T-cell (primary cell): ENCODE measurements at regions not wholly inside any gene's neighbourhood (a gene's known extent, or its start where the extent isn't known, plus 50 kb on each side); places are given as distances from the start of the nearest gene placed in this dataset.
A peak's percentile ranks its signal among the peaks of the same experiment; 100 is the strongest.

Experiments
- ATAC-seq, 4 experiments: fragments of 200-7000 bp in 3 of 4; fragments of 150-1000 bp in 1 of 4; cut with Tn5 transposase; replicated peaks in 1 of 4; 1 replicate in 3 of 4; 2 replicates in 1 of 4; pipeline ENCODE4 v1.10.0; 2021; ENCODE audit warnings: moderate library complexity in 3 of 4, mild to moderate bottlenecking in 2 of 4, moderate number of reproducible peaks in 1 of 4
- CTCF ChIA-PET, 2 donors: fragments of 300-600 bp; sonication (Branson Sonifier 250); formaldehyde crosslinking; loops; one replicate each; lab custom pipeline; 2022; ENCODE audit warnings: antibody characterized with exemption in 2 of 2; lab: Charles Lee
- POLR2A ChIA-PET, 2 donors: fragments of 300-600 bp; sonication (Branson Sonifier 250); formaldehyde crosslinking; loops; one replicate each; lab custom pipeline; 2022; ENCODE audit warnings: antibody characterized with exemption in 2 of 2; lab: Charles Lee
- DNase-seq, 35 experiments: peaks; one replicate each; pipeline versions ENCODE4 v3.0.0 to v3.0.0-alpha.2; 2013 to 2023
- H3K27ac ChIP-seq: one replicate; pipeline ENCODE4 v1.5.1; 2013; ENCODE audit warnings: low read length
- H3K27me3 ChIP-seq, 2 experiments: replicated peaks in 1 of 2; 1 replicate in 1 of 2; 2 replicates in 1 of 2; pipeline versions ENCODE4 v1.6.1 to v1.7.0; 2013; ENCODE audit warnings: low read length in 1 of 2, mixed read lengths in 1 of 2; ENCODE audit not compliant: control insufficient read depth in 2 of 2, insufficient read depth in 2 of 2; ENCODE audit errors: extremely low read depth in 1 of 2
- H3K36me3 ChIP-seq, 2 donors: 1 replicate in 1 of 2; 2 replicates in 1 of 2; pipeline versions ENCODE4 v1.6.1 to v1.7.0; 2013; ENCODE audit warnings: low read length in 1 of 2; ENCODE audit not compliant: control insufficient read depth in 2 of 2, insufficient read depth in 1 of 2; ENCODE audit errors: extremely low read depth in 1 of 2
- H3K4me1 ChIP-seq, 2 experiments: 1 replicate in 1 of 2; 2 replicates in 1 of 2; pipeline versions ENCODE4 v1.6.1 to v1.7.0; 2013; ENCODE audit warnings: low read length in 2 of 2, mixed read lengths in 1 of 2; ENCODE audit not compliant: insufficient read depth in 2 of 2, control insufficient read depth in 1 of 2; ENCODE audit errors: extremely low read depth in 1 of 2
- H3K4me3 ChIP-seq, 2 donors: 1 replicate in 1 of 2; 2 replicates in 1 of 2; pipeline versions ENCODE4 v1.5.1 to v1.7.0; 2013; ENCODE audit warnings: mild to moderate bottlenecking in 2 of 2, low read length in 1 of 2, moderate library complexity in 1 of 2; ENCODE audit not compliant: control insufficient read depth in 1 of 2; ENCODE audit errors: extremely low read depth in 1 of 2
- H3K9me3 ChIP-seq: 2 replicates; pipeline ENCODE4 v1.7.0; 2013
- H3K27ac Mint-ChIP-seq, 2 donors: one replicate each; pipeline ENCODE4 v1.8.0; 2020 to 2021; ENCODE audit warnings: mild to moderate bottlenecking in 2 of 2, mixed read lengths in 2 of 2
- H3K27me3 Mint-ChIP-seq, 2 donors: one replicate each; pipeline ENCODE4 v1.8.0; 2021 to 2022; ENCODE audit warnings: mixed read lengths in 2 of 2
- H3K36me3 Mint-ChIP-seq: one replicate; pipeline ENCODE4 v1.8.0; 2021; ENCODE audit warnings: mixed read lengths
- H3K4me1 Mint-ChIP-seq, 3 donors: one replicate each; pipeline ENCODE4 v1.8.0; 2020 to 2022; ENCODE audit warnings: mixed read lengths in 3 of 3, mild to moderate bottlenecking in 1 of 3
- H3K4me3 Mint-ChIP-seq, 3 donors: one replicate each; pipeline ENCODE4 v1.8.0; 2020 to 2022; ENCODE audit warnings: mild to moderate bottlenecking in 3 of 3, mixed read lengths in 3 of 3, moderate library complexity in 3 of 3
- H3K9me3 Mint-ChIP-seq, 3 donors: one replicate each; pipeline ENCODE4 v1.8.0; 2020 to 2022; ENCODE audit warnings: mixed read lengths in 3 of 3
- WGBS: methylation state at CpG from one replicate; pipeline ENCODE4 v1.1.5; 2013; ENCODE audit warnings: missing lambda C conversion rate; ENCODE audit not compliant: insufficient coverage; 5-methylcytosine and 5-hydroxymethylcytosine counted together

- no peaks in the 10 kb centered on the region for H3K27me3 Mint-ChIP-seq
- H3K4me3 Mint-ChIP-seq = peak overlapping the region; percentile 72 to 82 (median 80)
- peak; percentile 38 to 88 (median 74) for DNase-seq
- H3K36me3 Mint-ChIP-seq = peaks cover 3% of the 10 kb centered on the region
- peaks cover 63 to 70% (median 70%) of the 10 kb centered on the region in 3 donors for H3K4me1 Mint-ChIP-seq
- WGBS = 0% methylated on average over 2 of the region's 4 CpGs
- no peaks in the 10 kb centered on the region for H3K9me3 Mint-ChIP-seq
- Histone ChIP-seq H3K27me3 (no peaks in the 10 kb centered on the region), H3K27ac (peak overlapping the region; percentile 86), H3K9me3 (no peaks in the 10 kb centered on the region), H3K36me3 (no peaks in the 10 kb centered on the region), H3K4me3 (peak overlapping the region; percentile 28 to 32), H3K4me1 (peaks cover 25 to 47% of the 10 kb centered on the region in 2 experiments)
- ATAC-seq = peak; percentile 97 to 98 (median 98)
- POLR2A ChIA-PET = interaction anchor here in 1 of 2 donors (0.5 kb wide), 1 partner anchor 1372 kb away, joined by 6 read pairs; the partner anchor contains the start of genes AASDHPPT and KBTBD3
- CTCF ChIA-PET = interaction anchor here (0.6 kb wide), 2 partner anchors 9 kb away, joined by 3 read pairs; no protein-coding TSS in a partner anchor
- H3K27ac Mint-ChIP-seq = peak overlapping the region; percentile 99 to 100
Measured at GRCh38 chr11:104705490-104706190, 192.6 kb downstream of the CASP12 start.

DNA sequence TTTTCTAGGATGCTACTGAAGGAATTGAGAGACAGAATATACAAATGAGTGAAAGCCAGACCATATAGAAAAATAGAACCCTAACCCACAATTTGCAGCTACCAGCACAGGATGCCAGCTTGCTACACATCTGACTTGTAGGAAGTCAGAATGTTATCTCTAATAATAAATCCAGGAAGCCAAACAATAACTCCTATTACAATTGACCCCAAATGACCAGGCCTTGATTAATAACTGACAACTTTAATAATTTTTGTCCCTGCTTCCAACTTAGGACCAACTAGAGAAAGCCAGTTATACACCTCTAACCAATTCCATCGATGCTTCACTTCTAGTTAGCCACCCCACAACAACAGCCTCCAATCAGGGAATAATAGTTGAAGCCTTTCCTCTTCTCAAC, 193.4 kb downstream of the CASP12 start:
- ChIA-PET CTCF (no interaction called here), POLR2A (no interaction called here)
- ATAC-seq (no peak), DNase-seq (peak in 1 of 35 experiments; percentile 14)
- H3K9me3 ChIP-seq = no peaks in the 10 kb centered on the region
- no peak overlapping the region for H3K4me3 ChIP-seq
- Mint-ChIP-seq H3K27me3 (no peaks in the 10 kb centered on the region), H3K4me3 (peak overlapping the region; percentile 72 to 82 (median 80)), H3K27ac (peak overlapping the region; percentile 99 to 100), H3K9me3 (no peaks in the 10 kb centered on the region), H3K36me3 (peaks cover 3% of the 10 kb centered on the region), H3K4me1 (peaks cover 66 to 73% (median 71%) of the 10 kb centered on the region in 3 donors)
- 0% methylated on average over 1 of the region's 1 CpG for WGBS
- no peaks in the 10 kb centered on the region for H3K27me3 ChIP-seq
- H3K27ac ChIP-seq = peak overlapping the region; percentile 86
- no peaks in the 10 kb centered on the region for H3K36me3 ChIP-seq
- H3K4me1 ChIP-seq = peaks cover 25 to 53% of the 10 kb centered on the region in 2 experiments

DNA sequence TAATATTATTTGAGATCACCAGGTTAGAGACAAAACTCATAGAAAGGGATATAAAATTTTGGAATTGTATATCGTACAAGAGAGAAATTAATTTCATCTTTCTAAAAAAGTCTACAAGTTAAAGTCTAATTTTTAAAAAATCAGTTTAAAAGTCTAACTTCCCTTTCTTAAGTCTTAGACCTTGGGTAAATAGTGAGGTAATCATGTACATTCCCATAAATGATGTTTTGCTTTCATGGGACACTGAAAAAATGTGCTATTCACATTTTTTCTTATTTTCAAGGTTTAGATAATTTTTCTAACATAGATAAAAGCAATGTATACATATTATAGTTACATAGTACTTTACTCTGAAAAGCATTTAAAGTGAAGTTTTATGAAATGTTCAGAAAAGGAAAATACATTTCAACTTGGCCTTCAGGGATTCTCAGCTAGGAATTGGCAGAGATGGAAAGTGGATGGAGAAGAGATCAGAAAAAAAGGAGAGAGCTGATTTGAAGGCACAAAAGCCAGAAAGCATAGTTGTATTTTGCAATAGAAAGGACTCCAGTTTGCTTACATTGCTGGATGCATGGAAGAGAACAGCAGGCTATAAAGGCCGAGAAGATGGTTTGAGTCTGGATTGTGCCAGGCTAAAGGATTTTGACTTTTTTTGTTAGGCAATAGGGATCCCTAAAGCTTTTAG, 194.0 kb downstream of the CASP12 start:
- H3K9me3 ChIP-seq = no peaks in the 10 kb centered on the region
- Mint-ChIP-seq H3K9me3 (no peaks in the 10 kb centered on the region), H3K27ac (peak overlapping the region; percentile 99 to 100), H3K4me1 (peaks cover 60 to 67% (median 66%) of the 10 kb centered on the region in 3 donors), H3K36me3 (peaks cover 3% of the 10 kb centered on the region), H3K4me3 (peak overlapping the region in 2 of 3 donors; percentile 72 to 82), H3K27me3 (no peaks in the 10 kb centered on the region)
- peaks cover 25 to 53% of the 10 kb centered on the region in 2 experiments for H3K4me1 ChIP-seq
- ATAC-seq = no peak
- 80% methylated on average over 1 of the region's 2 CpGs for WGBS
- no peak overlapping the region for H3K4me3 ChIP-seq
- CTCF ChIA-PET = no interaction called here
- H3K27ac ChIP-seq = peak overlapping the region; percentile 86
- no peaks in the 10 kb centered on the region for H3K27me3 ChIP-seq
- H3K36me3 ChIP-seq = no peaks in the 10 kb centered on the region
- POLR2A ChIA-PET = no interaction called here
- no peak for DNase-seq

DNA sequence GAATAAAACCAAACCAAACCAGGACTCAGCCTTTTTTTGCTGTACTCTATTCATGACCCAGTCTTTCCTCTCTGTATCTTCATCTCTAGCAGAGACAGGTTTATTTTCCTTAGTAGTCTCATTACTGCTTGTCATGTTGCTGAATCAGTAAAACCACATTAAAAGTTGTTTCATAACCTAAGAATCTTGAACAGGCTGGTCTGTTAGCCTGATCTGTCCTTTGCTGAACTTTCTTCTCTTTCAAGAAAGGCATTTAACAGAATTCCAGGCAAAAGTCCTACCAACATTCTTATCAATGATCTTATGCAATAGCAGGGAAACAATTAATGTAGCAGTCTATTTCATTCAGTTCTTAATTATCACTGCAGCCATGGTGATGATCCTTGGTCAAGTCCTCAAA, 197.7 kb downstream of the CASP12 start:
- Histone ChIP-seq H3K4me1 (peaks cover 15 to 29% of the 10 kb centered on the region in 2 experiments), H3K9me3 (no peaks in the 10 kb centered on the region), H3K27ac (no peak overlapping the region), H3K36me3 (no peaks in the 10 kb centered on the region), H3K4me3 (no peak overlapping the region), H3K27me3 (no peaks in the 10 kb centered on the region)
- H3K9me3 Mint-ChIP-seq = no peaks in the 10 kb centered on the region
- POLR2A ChIA-PET = interaction anchor here in 1 of 2 donors (0.5 to 0.6 kb wide), 2 partner anchors 15 to 168 kb away, joined by 4 to 5 read pairs; no protein-coding TSS in a partner anchor
- CTCF ChIA-PET = interaction anchor here in 1 of 2 donors (0.5 to 1.1 kb wide), 2 partner anchors 8 to 218 kb away, joined by 3 to 7 read pairs; no protein-coding TSS in a partner anchor
- peak overlapping the region; percentile 81 to 86 for H3K27ac Mint-ChIP-seq
- H3K4me1 Mint-ChIP-seq = peaks cover 37 to 42% (median 40%) of the 10 kb centered on the region in 3 donors
- ATAC-seq (peak; percentile 54 to 85 (median 74)), DNase-seq (peak in 1 of 35 experiments; percentile 28)
- H3K27me3 Mint-ChIP-seq = no peaks in the 10 kb centered on the region
- peaks cover 3% of the 10 kb centered on the region for H3K36me3 Mint-ChIP-seq
- peak overlapping the region in 1 of 3 donors; percentile 40 for H3K4me3 Mint-ChIP-seq

DNA sequence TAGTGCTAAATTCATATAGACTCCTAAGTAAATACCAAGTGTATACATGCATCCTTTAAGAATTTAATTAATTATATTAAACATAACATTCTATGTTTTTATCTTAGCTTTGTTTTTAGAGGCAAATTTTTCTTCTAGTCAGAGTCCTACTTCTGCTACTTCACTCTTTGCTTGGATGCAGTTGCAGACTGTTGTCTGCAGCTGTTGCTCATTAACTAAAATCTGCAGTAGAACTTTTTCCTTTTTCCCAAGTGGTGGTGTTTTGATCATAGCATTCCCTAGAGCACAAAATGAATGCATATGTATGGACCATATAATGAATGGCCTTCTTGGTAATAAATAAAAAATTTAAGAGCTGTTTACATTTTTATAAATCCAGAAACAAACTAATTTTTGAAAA, 198.3 kb downstream of the CASP12 start:
- H3K27ac Mint-ChIP-seq = no peak overlapping the region
- CTCF ChIA-PET = interaction anchor here in 1 of 2 donors (0.5 to 1.1 kb wide), 2 partner anchors 9 to 219 kb away, joined by 3 to 7 read pairs; no protein-coding TSS in a partner anchor
- ATAC-seq (no peak), DNase-seq (no peak)
- Histone ChIP-seq H3K27me3 (no peaks in the 10 kb centered on the region), H3K27ac (no peak overlapping the region), H3K36me3 (no peaks in the 10 kb centered on the region), H3K9me3 (no peaks in the 10 kb centered on the region), H3K4me3 (no peak overlapping the region), H3K4me1 (peaks cover 10 to 23% of the 10 kb centered on the region in 2 experiments)
- POLR2A ChIA-PET = interaction anchor here in 1 of 2 donors (0.6 kb wide), 1 partner anchor 20 kb away, joined by 3 read pairs; no protein-coding TSS in a partner anchor
- H3K36me3 Mint-ChIP-seq = peaks cover 3% of the 10 kb centered on the region
- no peak overlapping the region for H3K4me3 Mint-ChIP-seq
- H3K4me1 Mint-ChIP-seq = peaks cover 31 to 36% (median 34%) of the 10 kb centered on the region in 3 donors
- H3K9me3 Mint-ChIP-seq = no peaks in the 10 kb centered on the region
- no peaks in the 10 kb centered on the region for H3K27me3 Mint-ChIP-seq

GRCh38 chr11:104695065-104695463, 203.2 kb downstream of the CASP12 start:
- CTCF ChIA-PET = no interaction called here
- DNase-seq (no peak), ATAC-seq (no peak)
- Mint-ChIP-seq H3K9me3 (peaks cover 0 to 8% (median 3%) of the 10 kb centered on the region in 3 donors), H3K4me3 (no peak overlapping the region), H3K4me1 (peaks cover 2 to 9% (median 2%) of the 10 kb centered on the region in 3 donors), H3K27ac (no peak overlapping the region), H3K36me3 (peaks cover 3% of the 10 kb centered on the region), H3K27me3 (no peaks in the 10 kb centered on the region)
- Histone ChIP-seq H3K4me3 (no peak overlapping the region), H3K27ac (no peak overlapping the region), H3K4me1 (peaks cover 0 to 2% of the 10 kb centered on the region in 2 experiments), H3K9me3 (no peaks in the 10 kb centered on the region), H3K27me3 (no peaks in the 10 kb centered on the region), H3K36me3 (no peaks in the 10 kb centered on the region)
- POLR2A ChIA-PET = no interaction called here
